IPS-NIHi7 (cell line): ENCODE measurements at regions not wholly inside any gene's neighbourhood (a gene's known extent, or its start where the extent isn't known, plus 50 kb on each side); places are given as distances from the start of the nearest gene placed in this dataset.
A peak's percentile ranks its signal among the peaks of the same experiment; 100 is the strongest.

ENCODE experiments used
- DNase-seq: peaks from one replicate; pipeline ENCODE4 v3.0.0; 2012; ENCODE audit warnings: mixed read lengths; ENCODE audit errors: extremely low spot score

GRCh38 chr20:22652681-22653588, 68.6 kb upstream of the FOXA2 start:
- DNase-seq = peak; percentile 67

GRCh38 chr20:22653658-22654642, 69.6 kb upstream of the FOXA2 start:
- DNase-seq = no peak

DNA sequence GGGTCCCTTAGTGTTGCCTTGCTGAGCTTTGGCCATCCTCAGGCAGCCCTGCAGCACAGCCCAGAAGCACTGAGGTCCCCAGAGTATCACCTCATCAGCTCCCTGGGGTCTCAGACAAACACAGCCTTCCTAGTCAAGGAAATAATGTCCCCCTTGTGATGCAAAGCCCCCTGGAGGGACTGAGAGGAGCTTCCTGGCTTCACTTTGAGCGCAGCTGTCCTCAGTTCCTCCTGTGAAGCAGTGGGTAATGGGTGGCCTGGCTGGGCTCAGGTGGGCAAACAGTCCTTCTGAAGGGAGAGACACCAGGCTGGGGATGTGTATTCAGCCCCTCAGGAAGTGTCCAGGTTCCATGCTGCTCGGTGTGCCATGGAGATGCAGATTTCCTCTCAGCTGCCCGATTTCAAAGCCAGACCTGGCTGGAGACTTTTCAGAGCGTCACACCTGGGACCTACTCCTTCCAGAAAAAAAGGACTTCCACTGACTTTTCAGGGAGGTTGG, 79.2 kb upstream of the FOXA2 start:
- DNase-seq = peak; percentile 68

DNA sequence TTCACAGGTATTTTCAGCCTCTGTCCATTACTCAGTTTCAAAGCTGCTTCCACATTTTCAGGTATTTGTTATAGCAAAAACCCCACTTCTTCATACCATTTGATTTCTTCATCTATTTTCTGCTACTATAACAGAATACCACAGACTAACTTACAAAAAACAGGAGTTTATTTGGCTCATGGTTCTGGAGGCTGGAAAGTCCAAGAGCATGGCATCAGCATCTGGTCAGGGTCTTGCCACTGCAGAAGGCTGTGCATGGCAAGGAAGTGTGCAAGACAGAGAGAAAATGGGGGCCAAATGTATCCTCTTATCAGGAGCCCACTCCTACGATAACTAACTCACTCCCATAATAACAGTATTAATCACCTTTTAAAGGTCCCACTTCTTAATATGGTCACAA, 82.8 kb upstream of the FOXA2 start:
- DNase-seq = no peak

GRCh38 chr20:22672191-22672590, 87.8 kb upstream of the FOXA2 start:
- no peak for DNase-seq

DNA sequence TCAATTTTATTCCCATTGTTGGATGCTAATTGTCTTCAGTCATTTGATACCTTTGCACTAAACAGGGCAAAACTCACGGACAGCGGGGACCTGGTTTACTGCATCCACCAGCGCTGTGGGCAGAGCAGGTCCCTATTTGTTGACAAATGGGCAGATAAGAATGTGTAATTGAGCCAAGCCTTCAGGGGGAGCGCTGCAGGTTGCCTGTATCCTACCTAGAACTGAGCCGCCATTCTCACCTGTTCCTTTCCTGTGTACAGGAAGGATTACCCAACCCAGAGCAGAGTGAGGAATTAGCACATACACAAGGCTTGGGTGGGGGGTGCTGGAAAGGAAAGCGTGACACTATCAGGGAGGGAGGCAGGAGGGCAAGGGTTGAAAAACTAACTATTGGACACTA, 89.1 kb upstream of the FOXA2 start:
- no peak for DNase-seq

DNA sequence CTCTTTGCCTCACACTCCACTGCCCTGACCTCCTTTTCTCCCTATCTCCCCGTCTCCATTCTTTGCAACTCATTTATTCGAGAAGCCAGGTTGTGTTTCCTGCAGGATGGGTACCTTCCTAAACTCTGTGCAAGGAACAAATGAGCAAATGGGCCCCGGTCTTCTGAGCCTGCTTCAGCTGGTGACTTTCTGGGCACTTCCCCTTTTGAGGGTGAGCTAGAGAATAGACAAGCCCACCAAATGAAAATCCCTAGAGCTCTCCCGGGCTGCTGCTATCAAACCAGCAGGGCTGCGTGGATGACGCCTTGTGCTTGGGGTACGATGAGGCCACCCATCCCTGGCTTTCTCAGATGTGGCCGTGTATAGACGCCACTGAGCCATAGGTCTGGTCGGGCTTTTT, 91.0 kb upstream of the FOXA2 start:
- DNase-seq = no peak

DNA sequence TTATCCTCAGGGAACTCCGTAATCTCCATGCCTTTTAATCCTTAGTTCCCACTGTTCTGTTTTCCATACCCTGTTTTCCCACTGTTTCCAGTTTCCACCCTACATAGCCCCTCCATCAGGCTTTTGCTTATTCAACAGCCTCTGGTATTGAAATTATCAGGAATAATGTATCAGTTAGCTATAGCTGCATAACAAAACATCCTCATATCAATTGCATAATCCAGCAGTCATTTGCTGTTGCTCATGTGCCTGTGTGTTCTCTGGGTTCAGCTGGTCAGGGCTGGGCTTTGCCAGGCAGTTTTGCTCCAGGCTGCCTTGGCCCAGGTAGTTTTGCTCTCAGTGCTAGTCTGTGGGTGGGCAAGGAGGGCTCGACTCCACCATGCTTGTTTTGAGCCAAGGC, 94.3 kb upstream of the FOXA2 start:
- no peak for DNase-seq

- no peak for DNase-seq
Measured at GRCh38 chr20:22679197-22679596, 94.8 kb upstream of the FOXA2 start.

- DNase-seq = no peak
Measured at GRCh38 chr20:22680031-22680740, 95.8 kb upstream of the FOXA2 start.

GRCh38 chr20:22681591-22682248, 97.3 kb upstream of the FOXA2 start:
- no peak for DNase-seq

DNA sequence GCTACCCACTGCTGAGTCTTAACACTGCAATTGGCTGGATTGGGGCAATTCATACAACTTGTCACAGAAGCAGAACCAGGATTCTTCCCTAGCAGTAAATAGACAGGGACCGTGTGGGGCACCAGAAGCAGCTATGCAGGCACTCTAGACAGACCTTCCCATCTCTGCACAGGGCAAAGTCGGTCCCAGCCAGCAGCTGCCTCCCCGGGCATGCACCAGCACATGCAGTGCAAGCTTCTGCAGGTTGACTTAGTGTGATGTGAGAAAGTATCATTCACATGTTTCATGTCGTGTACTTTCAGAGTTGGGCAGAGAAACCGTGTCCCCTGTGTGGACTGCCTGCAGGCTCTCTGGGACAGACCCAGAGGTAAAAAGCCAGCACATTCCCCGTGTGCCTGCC, 98.0 kb upstream of the FOXA2 start:
- DNase-seq = no peak

GRCh38 chr20:22684072-22684762, 99.8 kb upstream of the FOXA2 start:
- peak; percentile 84 for DNase-seq

- DNase-seq = no peak
Measured at GRCh38 chr20:22684763-22685443, 100.5 kb upstream of the FOXA2 start.

DNA sequence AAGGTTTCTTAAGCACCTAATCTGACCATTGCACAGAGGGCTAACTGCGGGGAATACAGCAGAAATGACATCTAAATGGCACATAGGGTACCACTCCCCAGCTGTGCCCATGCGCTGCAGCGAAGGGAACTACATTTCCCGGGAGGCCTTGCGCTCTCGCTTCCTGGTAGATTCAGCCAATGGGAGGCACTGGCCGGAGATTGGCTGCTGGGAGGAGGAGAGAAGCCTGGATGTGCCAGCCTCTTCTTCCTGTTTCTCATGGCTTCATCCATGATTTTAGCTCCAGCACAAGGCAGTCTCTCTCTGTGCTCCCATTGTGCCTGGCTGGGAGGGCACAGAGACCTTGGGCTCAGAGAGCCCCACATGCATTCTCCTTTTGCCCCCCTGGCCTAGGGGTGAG, 101.7 kb upstream of the FOXA2 start:
- DNase-seq = peak; percentile 84

GRCh38 chr20:22687676-22688349, 103.4 kb upstream of the FOXA2 start:
- DNase-seq = no peak

DNA sequence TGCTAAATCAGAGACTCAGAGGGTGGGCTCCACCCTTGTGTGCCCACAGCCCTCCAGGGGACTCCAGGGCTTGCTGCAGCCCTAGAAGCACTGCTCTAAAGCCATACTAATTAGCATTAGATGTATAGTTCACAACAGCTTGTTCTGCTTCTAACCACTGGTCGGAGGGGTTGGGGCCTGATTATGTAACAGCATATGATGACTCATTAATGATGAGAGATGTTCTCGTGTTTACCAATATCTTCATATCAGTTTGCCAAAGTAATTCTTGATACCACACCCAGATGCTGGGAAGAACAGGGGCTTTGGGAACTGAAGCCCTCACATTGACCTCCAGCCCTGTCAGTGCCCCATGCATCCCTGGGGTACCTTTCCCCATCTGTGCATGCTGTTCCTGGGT, 104.1 kb upstream of the FOXA2 start:
- DNase-seq = no peak

DNA sequence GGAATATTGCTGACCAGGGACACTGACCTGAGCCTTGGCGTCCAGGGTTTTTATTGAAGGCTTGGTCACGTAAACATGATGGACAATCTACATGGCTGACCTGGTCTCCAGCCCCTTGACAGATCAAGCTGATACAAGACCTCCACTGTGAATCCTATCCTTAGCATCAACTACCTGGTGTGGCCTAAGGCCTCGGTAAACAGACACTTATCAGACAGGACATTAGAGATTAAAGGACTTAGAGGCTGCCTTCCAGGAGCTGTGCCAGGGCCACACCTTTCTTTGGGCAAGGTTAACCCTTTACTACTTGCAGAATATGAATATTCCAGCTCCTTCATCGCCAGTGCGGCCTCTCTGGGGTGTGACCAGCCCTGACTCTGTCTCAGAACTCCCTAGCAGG, 104.9 kb upstream of the FOXA2 start:
- DNase-seq = no peak

DNA sequence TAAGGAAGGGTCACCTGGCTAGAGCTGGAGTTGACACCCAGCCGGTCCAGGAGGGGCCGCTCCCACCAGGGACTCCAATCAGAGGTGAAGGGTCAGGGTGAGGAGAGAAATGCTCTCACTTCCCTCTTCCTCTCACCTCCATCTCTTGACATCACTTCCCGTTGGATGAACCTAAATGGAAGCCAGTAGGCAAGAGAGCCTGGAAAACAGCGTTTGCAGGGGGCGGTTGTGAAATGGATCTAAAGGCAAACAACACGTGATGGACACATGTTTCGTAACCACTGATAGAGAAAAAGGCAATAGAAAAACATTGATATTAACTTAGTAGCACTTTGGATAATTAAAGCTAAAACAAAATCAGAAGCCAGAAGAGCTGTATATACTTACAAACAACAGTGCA, 105.6 kb upstream of the FOXA2 start:
- DNase-seq = no peak
